DND-41 (cell line): ENCODE measurements at regions not wholly inside any gene's neighbourhood (a gene's known extent, or its start where the extent isn't known, plus 50 kb on each side); places are given as distances from the start of the nearest gene placed in this dataset.

Experiments used
- CTCF ChIP-seq: IDR thresholded peaks from 2 replicates; pipeline ENCODE4 v1.5.1; 2012; ENCODE audit warnings: borderline replicate concordance, low read length, moderate library complexity, mild to moderate bottlenecking; ENCODE audit not compliant: poor library complexity, severe bottlenecking; ENCODE audit errors: extremely low read depth
- EZH2 ChIP-seq: IDR thresholded peaks from 3 replicates; pipeline ENCODE4 v1.6.1; 2012; ENCODE audit warnings: borderline replicate concordance, low read depth, mild to moderate bottlenecking, moderate library complexity, low read length, inconsistent platforms; ENCODE audit not compliant: severe bottlenecking

DNA sequence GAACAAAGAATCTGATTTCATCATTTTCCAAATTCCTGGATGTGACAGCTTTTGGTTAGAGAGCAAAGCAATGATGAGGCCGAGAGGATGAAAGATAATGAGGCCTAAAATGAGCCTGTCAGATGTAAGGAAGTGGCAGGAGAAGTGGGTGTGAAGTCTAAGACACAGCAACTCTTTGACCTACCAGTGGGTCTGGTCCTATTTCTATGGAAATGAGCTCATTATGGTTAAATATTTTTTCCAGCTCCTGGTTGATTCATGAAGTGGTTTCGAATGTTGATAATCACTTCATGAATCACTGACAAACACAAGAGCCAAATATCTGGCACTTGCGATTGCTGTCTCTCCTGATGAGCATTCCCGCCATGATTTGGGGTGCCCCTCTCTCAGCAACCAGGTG lies 273.3 kb upstream of the CDH5 start:
- TF ChIP-seq CTCF (no peak), EZH2 (no peak)
